ENCODE measurements at regions not wholly inside any gene's neighbourhood (a gene's known extent, or its start where the extent isn't known, plus 50 kb on each side); places are given as distances from the start of the nearest gene placed in this dataset.

DNA sequence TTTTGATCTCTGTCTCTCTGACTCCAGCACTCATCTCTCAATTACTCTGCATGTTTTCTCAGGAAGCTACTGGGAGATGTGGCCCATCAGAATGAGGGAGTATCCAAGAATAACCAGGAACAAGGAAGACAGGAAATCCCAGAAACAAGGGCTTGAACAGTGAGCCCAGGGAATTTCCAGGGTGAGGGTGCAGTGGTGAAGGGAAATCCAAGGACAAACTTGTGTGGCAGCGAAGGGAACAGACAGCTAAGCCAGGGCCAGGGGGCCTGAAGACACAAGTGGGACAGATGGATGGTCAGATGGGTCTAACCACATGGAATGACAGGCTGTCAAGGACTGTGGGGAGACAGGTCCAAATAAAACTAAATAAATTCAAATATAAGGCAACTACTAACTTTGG, 121.8 kb upstream of the ERRFI1 start:
- ChIA-PET CTCF (interaction anchor here (0.6 kb wide), 1 partner anchor 88 kb away, joined by 3 read pairs; no protein-coding TSS in a partner anchor), POLR2A (ENCODE audit: low non-redundant PET) (no interaction called here)
- no peak for DNase-seq (ENCODE audit: low spot score)
- TF ChIP-seq, protein P1, sequence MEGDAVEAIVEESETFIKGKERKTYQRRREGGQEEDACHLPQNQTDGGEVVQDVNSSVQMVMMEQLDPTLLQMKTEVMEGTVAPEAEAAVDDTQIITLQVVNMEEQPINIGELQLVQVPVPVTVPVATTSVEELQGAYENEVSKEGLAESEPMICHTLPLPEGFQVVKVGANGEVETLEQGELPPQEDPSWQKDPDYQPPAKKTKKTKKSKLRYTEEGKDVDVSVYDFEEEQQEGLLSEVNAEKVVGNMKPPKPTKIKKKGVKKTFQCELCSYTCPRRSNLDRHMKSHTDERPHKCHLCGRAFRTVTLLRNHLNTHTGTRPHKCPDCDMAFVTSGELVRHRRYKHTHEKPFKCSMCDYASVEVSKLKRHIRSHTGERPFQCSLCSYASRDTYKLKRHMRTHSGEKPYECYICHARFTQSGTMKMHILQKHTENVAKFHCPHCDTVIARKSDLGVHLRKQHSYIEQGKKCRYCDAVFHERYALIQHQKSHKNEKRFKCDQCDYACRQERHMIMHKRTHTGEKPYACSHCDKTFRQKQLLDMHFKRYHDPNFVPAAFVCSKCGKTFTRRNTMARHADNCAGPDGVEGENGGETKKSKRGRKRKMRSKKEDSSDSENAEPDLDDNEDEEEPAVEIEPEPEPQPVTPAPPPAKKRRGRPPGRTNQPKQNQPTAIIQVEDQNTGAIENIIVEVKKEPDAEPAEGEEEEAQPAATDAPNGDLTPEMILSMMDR (conservative IDR thresholded peaks at IDR 0.05; ENCODE audit: low read depth): no peak
- H3K27ac ChIP-seq: no peak overlapping the region

GRCh38 chr1:8146257-8146855, 120.2 kb upstream of the ERRFI1 start:
- TF ChIP-seq, protein P1 (conservative IDR thresholded peaks at IDR 0.05; ENCODE audit: low read depth): no peak
- POLR2A ChIA-PET (ENCODE audit: low non-redundant PET): interaction anchor here (0.6 kb wide), 1 partner anchor 216 kb away, joined by 3 read pairs; no protein-coding TSS in a partner anchor
- no peak overlapping the region for H3K27ac ChIP-seq
- DNase-seq (ENCODE audit: low spot score): no peak
- CTCF ChIA-PET: interaction anchor here (0.6 kb wide), 1 partner anchor 172 kb away, joined by 3 read pairs; no protein-coding TSS in a partner anchor

DNA sequence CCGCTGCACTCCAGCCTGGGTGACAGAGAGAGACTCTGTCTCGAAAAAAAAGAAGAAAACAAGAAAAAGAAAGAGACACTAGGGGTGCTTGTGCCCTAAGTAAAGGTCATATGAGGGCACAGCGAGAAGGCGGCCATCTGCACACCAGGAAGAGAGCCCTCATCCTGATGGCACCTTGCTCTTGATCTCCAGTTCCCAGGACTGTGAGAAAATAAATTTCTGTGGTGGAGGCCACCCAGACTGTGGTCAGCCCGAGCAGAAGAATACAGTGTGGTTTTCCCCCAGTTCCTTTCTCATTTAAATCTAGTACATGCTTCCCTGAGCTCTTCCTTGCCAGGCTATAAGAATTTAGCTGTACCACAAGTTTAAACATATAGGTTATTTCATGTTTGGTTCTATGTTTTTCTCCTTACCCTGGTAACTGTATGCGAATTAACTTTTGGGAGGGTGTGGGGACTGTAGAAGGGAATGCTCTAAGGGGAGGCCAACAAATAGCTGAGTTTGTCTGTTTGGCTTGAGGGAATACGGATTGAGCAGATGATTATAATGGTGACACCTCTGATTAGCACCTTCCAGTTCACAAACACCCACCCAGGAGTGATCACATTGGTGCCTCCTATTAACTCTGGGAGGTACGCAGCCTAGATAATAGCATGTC, 119.6 kb upstream of the ERRFI1 start:
- TF ChIP-seq, protein P1 (conservative IDR thresholded peaks at IDR 0.05; ENCODE audit: low read depth): no peak
- ChIA-PET POLR2A (ENCODE audit: low non-redundant PET) (interaction anchor here (0.6 kb wide), 1 partner anchor 217 kb away, joined by 3 read pairs; no protein-coding TSS in a partner anchor), CTCF (interaction anchor here (0.6 kb wide), 1 partner anchor 171 kb away, joined by 3 read pairs; no protein-coding TSS in a partner anchor)
- no peak for DNase-seq (ENCODE audit: low spot score)
- H3K27ac ChIP-seq: no peak overlapping the region

DNA sequence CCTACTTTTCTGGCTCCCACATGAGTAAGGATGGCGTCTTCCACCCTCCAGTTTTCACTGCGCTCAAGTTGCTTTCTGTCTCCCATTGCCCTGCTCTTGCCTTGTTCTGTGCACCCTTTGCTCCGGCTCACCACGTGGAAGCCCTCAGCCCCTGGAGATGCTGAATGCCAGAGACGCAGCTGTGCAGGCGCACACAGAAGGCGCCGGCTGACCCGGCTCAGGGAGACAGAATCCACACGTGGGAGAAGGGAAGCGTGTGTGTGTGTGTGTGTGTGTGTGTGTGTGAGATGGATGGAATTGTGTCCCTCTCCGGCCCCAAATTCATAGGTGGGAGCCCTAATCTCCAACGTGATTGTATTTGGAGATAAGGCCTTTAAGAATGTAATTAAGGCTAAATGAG, 118.2 kb upstream of the ERRFI1 start:
- ChIA-PET POLR2A (ENCODE audit: low non-redundant PET) (no interaction called here), CTCF (no interaction called here)
- no peak overlapping the region for H3K27ac ChIP-seq
- no peak for DNase-seq (ENCODE audit: low spot score)
- TF ChIP-seq, protein P1 (conservative IDR thresholded peaks at IDR 0.05; ENCODE audit: low read depth): no peak

DNA sequence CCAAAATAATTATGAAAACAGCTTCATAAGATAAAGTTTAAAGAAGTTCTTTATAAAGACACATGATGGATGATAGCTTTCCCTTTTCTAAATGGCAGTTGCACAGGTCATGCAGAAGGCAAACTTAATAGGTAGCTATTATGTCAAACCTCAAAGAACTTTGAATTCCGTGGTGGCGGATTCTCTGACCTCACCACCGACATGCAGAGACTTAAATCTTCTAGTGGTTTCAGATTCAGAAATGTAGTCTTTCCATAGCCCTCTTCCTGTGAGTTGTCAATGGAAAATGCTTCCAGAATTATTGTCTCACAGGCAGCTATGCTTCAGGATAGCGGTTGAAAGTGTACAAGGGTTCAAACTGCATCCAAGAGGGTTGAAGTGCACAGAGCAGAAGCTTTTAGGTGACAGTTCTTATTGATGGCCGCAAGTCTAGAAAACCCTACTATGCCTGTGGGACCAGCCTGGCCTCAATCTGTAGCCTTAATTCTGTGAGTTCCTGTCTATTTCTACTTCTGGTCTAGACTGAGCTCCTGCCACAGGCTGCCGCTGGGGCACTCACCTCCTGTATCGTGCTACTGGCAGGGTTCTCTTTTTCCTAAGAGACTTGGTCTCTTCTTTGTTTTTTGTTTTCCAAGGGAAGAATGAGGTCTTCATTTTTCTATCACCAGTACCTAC, 117.0 kb upstream of the ERRFI1 start:
- POLR2A ChIA-PET (ENCODE audit: low non-redundant PET): no interaction called here

GRCh38 chr1:8139941-8140340, 113.8 kb upstream of the ERRFI1 start:
- 0 out of 2 replicates have a peak overlapping the region, but pooled peaks have one; percentile 2 for H3K27ac ChIP-seq
- DNase-seq (ENCODE audit: low spot score): no peak
- TF ChIP-seq, protein P1 (conservative IDR thresholded peaks at IDR 0.05; ENCODE audit: low read depth): no peak
- ChIA-PET POLR2A (ENCODE audit: low non-redundant PET) (interaction anchor here (0.6 kb wide), 1 partner anchor 17 kb away, joined by 3 read pairs; no protein-coding TSS in a partner anchor), CTCF (interaction anchor here (0.6 kb wide), 1 partner anchor 175 kb away, joined by 5 read pairs; no protein-coding TSS in a partner anchor)

More for the DNA sequence above, 117.0 kb upstream of the ERRFI1 start:
- CTCF ChIA-PET: interaction anchor here (0.7 kb wide), 2 partner anchors 23 to 33 kb away, joined by 3 read pairs; no protein-coding TSS in a partner anchor
- no peak overlapping the region for H3K27ac ChIP-seq
- TF ChIP-seq, protein P1 (conservative IDR thresholded peaks at IDR 0.05; ENCODE audit: low read depth): no peak
- no peak for DNase-seq (ENCODE audit: low spot score)

Data from RWPE1 (cell line).